Activated B cell treated with CpG ODN at 0.5 μM for 24 hours (primary cell): ENCODE measurements at regions not wholly inside any gene's neighbourhood (a gene's known extent, or its start where the extent isn't known, plus 50 kb on each side); places are given as distances from the start of the nearest gene placed in this dataset.

Experiments
- ATAC-seq: fragments of 200-7000 bp; cut with Tn5 transposase; one replicate; pipeline ENCODE4 v1.10.0; 2021; ENCODE audit warnings: low read depth, mild to moderate bottlenecking, moderate library complexity
- CTCF ChIA-PET: fragments of 350-600 bp; sonication (Branson Sonifier 250); formaldehyde crosslinking; loops from one replicate; lab custom pipeline; 2021; ENCODE audit warnings: antibody characterized with exemption; lab: Charles Lee
- POLR2A ChIA-PET: fragments of 350-600 bp; sonication (Branson Sonifier 250); formaldehyde crosslinking; loops from one replicate; lab custom pipeline; 2021; ENCODE audit warnings: antibody characterized with exemption; lab: Charles Lee
- DNase-seq: peaks from one replicate; pipeline ENCODE4 v3.0.0; 2022
- H3K27ac Mint-ChIP-seq: one replicate; pipeline ENCODE4 v1.8.0; 2020; ENCODE audit warnings: mixed read lengths
- H3K27me3 Mint-ChIP-seq: one replicate; pipeline ENCODE4 v1.8.0; 2021; ENCODE audit warnings: mixed read lengths
- H3K36me3 Mint-ChIP-seq: one replicate; pipeline ENCODE4 v1.8.0; 2021; ENCODE audit warnings: low read depth, mixed read lengths
- H3K4me1 Mint-ChIP-seq: one replicate; pipeline ENCODE4 v1.8.0; 2021; ENCODE audit warnings: mixed read lengths
- H3K4me3 Mint-ChIP-seq: one replicate; pipeline ENCODE4 v1.8.0; 2020; ENCODE audit warnings: mild to moderate bottlenecking, mixed read lengths
- H3K9me3 Mint-ChIP-seq: one replicate; pipeline ENCODE4 v1.8.0; 2020; ENCODE audit warnings: mixed read lengths
- CTCF ChIP-seq: fragments of 200-600 bp; IDR thresholded peaks from one replicate; pipeline ENCODE4 v1.8.0; 2022; ENCODE audit warnings: antibody characterized with exemption, mild to moderate bottlenecking
- intact Hi-C: fragments of 100-400 bp; cut with micrococcal nuclease; formaldehyde crosslinking; loops from one replicate; pipeline ENCODE4 v1.15.1; 2024

- no peak for DNase-seq
- no peak for ATAC-seq
- Mint-ChIP-seq H3K27ac (peak overlapping the region; percentile 78), H3K4me1 (peaks cover 48% of the 10 kb centered on the region), H3K4me3 (peak overlapping the region; percentile 82), H3K9me3 (peaks cover 5% of the 10 kb centered on the region), H3K27me3 (no peaks in the 10 kb centered on the region), H3K36me3 (peaks cover 2% of the 10 kb centered on the region)
- intact Hi-C loops, result loop anchor here (2.0 to 10.0 kb wide), 2 partner anchors 80 to 128 kb away; no protein-coding TSS in a partner anchor
- no peak for TF ChIP-seq CTCF
- ChIA-PET CTCF (interaction anchor here (2.2 kb wide), 1 partner anchor 25 kb away, joined by 8 read pairs; no protein-coding TSS in a partner anchor), POLR2A (interaction anchor here (0.6 to 2.0 kb wide), 4 partner anchors 25 to 511 kb away, joined by 3 to 21 read pairs (median 4); no protein-coding TSS in a partner anchor)
These were observed 127.4 kb downstream of the ADSS2 start for GRCh38 chr1:244324176-244324883.

- Mint-ChIP-seq H3K27ac (peak overlapping the region; percentile 78), H3K27me3 (no peaks in the 10 kb centered on the region), H3K4me1 (peaks cover 40% of the 10 kb centered on the region), H3K9me3 (peaks cover 5% of the 10 kb centered on the region), H3K36me3 (peaks cover 2% of the 10 kb centered on the region), H3K4me3 (peak overlapping the region; percentile 82)
- DNase-seq, result no peak
- no peak for TF ChIP-seq CTCF
- intact Hi-C loops, result loop anchor here (2.0 to 10.0 kb wide), 2 partner anchors 80 to 128 kb away; no protein-coding TSS in a partner anchor
- ChIA-PET POLR2A (interaction anchor here (1.3 to 2.0 kb wide), 3 partner anchors 26 to 277 kb away, joined by 4 to 21 read pairs (median 4); no protein-coding TSS in a partner anchor), CTCF (interaction anchor here (2.2 kb wide), 1 partner anchor 26 kb away, joined by 8 read pairs; no protein-coding TSS in a partner anchor)
- ATAC-seq, result peak; percentile 89
These were observed 126.5 kb downstream of the ADSS2 start for GRCh38 chr1:244325056-244325758.

GRCh38 chr1:244326757-244327156 lies 125.0 kb downstream of the ADSS2 start:
- no peak for TF ChIP-seq CTCF
- Mint-ChIP-seq H3K9me3 (peaks cover 5% of the 10 kb centered on the region), H3K27me3 (no peaks in the 10 kb centered on the region), H3K36me3 (peaks cover 2% of the 10 kb centered on the region), H3K4me3 (no peak overlapping the region), H3K4me1 (peaks cover 31% of the 10 kb centered on the region), H3K27ac (no peak overlapping the region)
- ChIA-PET POLR2A (no interaction called here), CTCF (no interaction called here)
- DNase-seq, result no peak
- intact Hi-C loops, result loop anchor here (10.0 kb wide), 1 partner anchor 78 kb away; no protein-coding TSS in a partner anchor
- no peak for ATAC-seq

GRCh38 chr1:244327533-244327932 lies 124.2 kb downstream of the ADSS2 start:
- Mint-ChIP-seq H3K4me1 (peaks cover 27% of the 10 kb centered on the region), H3K36me3 (peaks cover 2% of the 10 kb centered on the region), H3K9me3 (peaks cover 5% of the 10 kb centered on the region), H3K27ac (no peak overlapping the region), H3K27me3 (peaks cover 1% of the 10 kb centered on the region), H3K4me3 (no peak overlapping the region)
- TF ChIP-seq CTCF, result no peak
- no peak for DNase-seq
- no peak for ATAC-seq
- ChIA-PET CTCF (no interaction called here), POLR2A (no interaction called here)
- intact Hi-C loops, result loop anchor here (10.0 kb wide), 1 partner anchor 77 kb away; no protein-coding TSS in a partner anchor

GRCh38 chr1:244328476-244328875 lies 123.2 kb downstream of the ADSS2 start:
- ChIA-PET POLR2A (no interaction called here), CTCF (no interaction called here)
- Mint-ChIP-seq H3K4me3 (no peak overlapping the region), H3K9me3 (peaks cover 5% of the 10 kb centered on the region), H3K4me1 (peaks cover 19% of the 10 kb centered on the region), H3K27me3 (peaks cover 2% of the 10 kb centered on the region), H3K36me3 (peaks cover 2% of the 10 kb centered on the region), H3K27ac (no peak overlapping the region)
- DNase-seq, result no peak
- intact Hi-C loops, result loop anchor here (10.0 kb wide), 1 partner anchor 76 kb away; no protein-coding TSS in a partner anchor
- no peak for TF ChIP-seq CTCF
- ATAC-seq, result no peak
